ENCODE measurements at regions not wholly inside any gene's neighbourhood (a gene's known extent, or its start where the extent isn't known, plus 50 kb on each side); places are given as distances from the start of the nearest gene placed in this dataset.
A peak's percentile ranks its signal among the peaks of the same experiment; 100 is the strongest.

DNA sequence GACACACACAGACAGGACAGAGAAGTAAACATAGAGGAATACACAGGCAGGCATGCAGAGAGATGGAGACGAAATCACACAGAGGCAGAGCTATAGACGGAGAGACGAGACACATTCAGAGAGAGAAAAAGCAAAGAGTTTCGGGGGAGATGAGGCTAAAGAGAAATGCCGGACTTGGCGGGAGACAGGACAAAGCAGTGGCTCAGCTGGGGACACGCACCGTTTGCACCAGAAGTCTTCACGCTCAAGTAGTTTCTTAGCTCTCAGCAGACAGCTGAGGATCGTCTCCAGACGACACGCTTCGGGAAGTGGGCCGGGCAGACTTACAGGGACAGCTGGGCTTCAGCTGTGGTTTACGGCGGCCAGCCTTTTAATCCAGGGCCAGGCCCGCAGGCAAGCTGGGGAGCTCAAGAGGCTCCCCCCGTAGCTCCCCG is 56.2 kb upstream of the DLG1 start:
- peak overlapping the region; percentile 60 for H3K4me3 Mint-ChIP-seq (ENCODE audit: unreplicated experiment)

DNA sequence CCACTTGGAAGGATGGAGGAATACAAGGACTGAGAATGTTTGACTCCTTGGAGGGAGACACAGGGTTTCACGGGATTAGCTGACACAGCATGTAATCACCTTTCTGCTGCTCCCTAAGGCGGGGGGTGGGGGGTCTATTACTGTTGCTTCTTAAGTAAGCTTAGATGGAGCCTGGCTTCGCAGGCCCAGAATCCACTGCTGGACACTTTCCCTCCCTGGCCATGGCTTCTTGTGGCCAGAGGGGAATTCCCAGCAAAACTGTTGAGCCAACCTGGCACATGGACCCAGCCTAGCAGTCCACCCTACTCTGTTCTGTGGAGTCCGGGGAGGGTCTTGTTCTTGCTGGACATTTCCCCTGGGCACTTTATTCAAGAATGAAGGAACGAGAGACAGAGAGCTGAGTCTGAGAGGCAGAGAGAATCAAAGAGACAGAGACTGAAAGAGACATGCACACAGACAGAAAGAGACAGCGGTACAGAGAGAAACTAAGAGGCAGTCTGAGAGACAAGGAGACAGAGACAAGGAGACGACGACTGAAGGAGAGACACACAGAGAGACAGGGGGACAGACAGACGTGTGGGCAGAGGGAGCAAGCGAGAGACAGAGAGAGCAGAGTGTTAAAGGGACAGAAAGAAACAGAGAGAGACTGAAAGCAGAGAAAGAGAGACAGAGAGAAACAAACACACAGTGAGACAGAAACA is 55.6 kb upstream of the DLG1 start:
- TF ChIP-seq, protein P1, sequence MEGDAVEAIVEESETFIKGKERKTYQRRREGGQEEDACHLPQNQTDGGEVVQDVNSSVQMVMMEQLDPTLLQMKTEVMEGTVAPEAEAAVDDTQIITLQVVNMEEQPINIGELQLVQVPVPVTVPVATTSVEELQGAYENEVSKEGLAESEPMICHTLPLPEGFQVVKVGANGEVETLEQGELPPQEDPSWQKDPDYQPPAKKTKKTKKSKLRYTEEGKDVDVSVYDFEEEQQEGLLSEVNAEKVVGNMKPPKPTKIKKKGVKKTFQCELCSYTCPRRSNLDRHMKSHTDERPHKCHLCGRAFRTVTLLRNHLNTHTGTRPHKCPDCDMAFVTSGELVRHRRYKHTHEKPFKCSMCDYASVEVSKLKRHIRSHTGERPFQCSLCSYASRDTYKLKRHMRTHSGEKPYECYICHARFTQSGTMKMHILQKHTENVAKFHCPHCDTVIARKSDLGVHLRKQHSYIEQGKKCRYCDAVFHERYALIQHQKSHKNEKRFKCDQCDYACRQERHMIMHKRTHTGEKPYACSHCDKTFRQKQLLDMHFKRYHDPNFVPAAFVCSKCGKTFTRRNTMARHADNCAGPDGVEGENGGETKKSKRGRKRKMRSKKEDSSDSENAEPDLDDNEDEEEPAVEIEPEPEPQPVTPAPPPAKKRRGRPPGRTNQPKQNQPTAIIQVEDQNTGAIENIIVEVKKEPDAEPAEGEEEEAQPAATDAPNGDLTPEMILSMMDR (IDR thresholded peaks at IDR 0.05; ENCODE audit: insufficient read depth in 1 of 2, low read depth in 1 of 2, low read length in 1 of 2, severe bottlenecking in 1 of 2, unreplicated experiment in 1 of 2): no peak
- Mint-ChIP-seq H3K4me3 (ENCODE audit: unreplicated experiment) (peak overlapping the region; percentile 60), H3K27me3 (ENCODE audit: insufficient read depth, unreplicated experiment) (no peaks in the 10 kb centered on the region), H3K9me3 (ENCODE audit: unreplicated experiment) (peaks cover 3% of the 10 kb centered on the region), H3K4me1 (ENCODE audit: low read depth, unreplicated experiment) (peaks cover 29% of the 10 kb centered on the region), H3K36me3 (ENCODE audit: insufficient read depth, unreplicated experiment) (peaks cover 7% of the 10 kb centered on the region), H3K27ac (ENCODE audit: unreplicated experiment) (peak overlapping the region; percentile 90)
- Histone ChIP-seq H3K9me3 (peaks cover 4% of the 10 kb centered on the region; the same call in 1 of the 2 replicates), H3K36me3 (ENCODE audit: control insufficient read depth, insufficient read depth, low read length) (no peaks in the 10 kb centered on the region), H3K27me3 (replicated peaks; ENCODE audit: control insufficient read depth, insufficient read depth, low read length) (no peaks in the 10 kb centered on the region), H3K4me1 (peaks cover 50% of the 10 kb centered on the region), H3K4me3 (ENCODE audit: low read depth, low read length) (no peak overlapping the region)
- intact Hi-C loops (cut with micrococcal nuclease; ENCODE audit: unreplicated experiment): no loop called here
- no peak for DNase-seq
- ChIA-PET CTCF (interaction anchor here (0.9 to 1.4 kb wide), 2 partner anchors 11 to 12 kb away, joined by 3 read pairs; no protein-coding TSS in a partner anchor), POLR2A (interaction anchor here (0.6 kb wide), 1 partner anchor 95 kb away, joined by 3 read pairs; no protein-coding TSS in a partner anchor)
- BruUV-seq (replicated peaks): no TSS peak

More for the DNA sequence above, 56.2 kb upstream of the DLG1 start:
- Histone ChIP-seq H3K4me1 (peaks cover 50% of the 10 kb centered on the region), H3K36me3 (ENCODE audit: control insufficient read depth, insufficient read depth, low read length) (no peaks in the 10 kb centered on the region), H3K4me3 (ENCODE audit: low read depth, low read length) (no peak overlapping the region), H3K27me3 (replicated peaks; ENCODE audit: control insufficient read depth, insufficient read depth, low read length) (no peaks in the 10 kb centered on the region), H3K9me3 (peaks cover 10% of the 10 kb centered on the region; the same call in 1 of the 2 replicates)
- POLR2A ChIA-PET: no interaction called here
- Mint-ChIP-seq H3K27me3 (ENCODE audit: insufficient read depth, unreplicated experiment) (no peaks in the 10 kb centered on the region), H3K9me3 (ENCODE audit: unreplicated experiment) (peaks cover 9% of the 10 kb centered on the region), H3K27ac (ENCODE audit: unreplicated experiment) (peak overlapping the region; percentile 90), H3K4me1 (ENCODE audit: low read depth, unreplicated experiment) (peaks cover 29% of the 10 kb centered on the region), H3K36me3 (ENCODE audit: insufficient read depth, unreplicated experiment) (peaks cover 10% of the 10 kb centered on the region)
- CTCF ChIA-PET: interaction anchor here (0.9 to 1.4 kb wide), 2 partner anchors 11 to 12 kb away, joined by 3 read pairs; no protein-coding TSS in a partner anchor
- BruUV-seq (replicated peaks): no TSS peak
- TF ChIP-seq, protein P1 (IDR thresholded peaks at IDR 0.05; ENCODE audit: insufficient read depth in 1 of 2, low read depth in 1 of 2, low read length in 1 of 2, severe bottlenecking in 1 of 2, unreplicated experiment in 1 of 2): no peak
- DNase-seq: no peak
- intact Hi-C loops (cut with micrococcal nuclease; ENCODE audit: unreplicated experiment): loop anchor here (1.0 to 5.0 kb wide), 4 partner anchors 10 to 138 kb away; no protein-coding TSS in a partner anchor

DNA sequence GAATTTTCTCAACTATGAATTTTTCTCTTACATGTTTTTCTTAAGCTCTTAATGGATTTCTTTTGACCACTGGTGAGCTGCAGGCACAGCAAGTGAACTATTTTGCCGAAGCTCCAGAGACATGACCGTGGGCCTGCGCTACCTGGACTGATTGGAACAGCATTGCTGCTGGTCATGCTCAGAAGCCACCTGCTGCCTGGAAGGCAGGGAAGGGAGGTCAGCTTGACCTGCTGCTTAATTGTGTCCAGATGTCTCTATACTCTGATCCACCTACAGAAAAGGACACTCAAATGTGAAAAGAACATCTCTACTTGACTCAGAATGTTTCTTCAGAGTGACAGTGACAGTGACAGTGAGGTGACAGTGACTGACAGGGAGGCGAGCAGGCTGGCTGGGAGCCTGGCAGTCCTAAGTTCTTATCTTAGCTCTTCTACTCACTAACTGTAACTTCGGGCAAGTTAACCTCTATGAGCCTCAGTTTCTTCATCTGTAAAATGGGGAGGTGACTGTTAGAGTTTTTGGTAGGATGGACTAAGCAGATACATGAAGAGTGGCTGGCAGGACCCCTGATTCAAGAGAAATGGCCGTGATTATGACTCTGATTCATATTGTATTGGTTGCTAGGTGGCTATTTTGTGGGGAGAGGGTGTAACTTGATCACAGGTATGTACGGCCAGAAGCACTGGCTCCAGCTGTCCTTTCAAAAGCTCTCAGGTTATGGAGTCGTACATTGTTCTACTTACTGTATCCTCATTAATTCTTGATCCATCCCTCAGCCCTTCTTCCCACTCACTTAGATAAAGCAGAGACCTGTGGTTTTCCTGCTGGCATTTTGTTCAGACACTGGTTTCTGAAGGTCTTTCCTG is 54.8 kb upstream of the DLG1 start:
- peak overlapping the region; percentile 90 for H3K27ac Mint-ChIP-seq (ENCODE audit: unreplicated experiment)
- TF ChIP-seq, protein P1 (IDR thresholded peaks at IDR 0.05; ENCODE audit: insufficient read depth in 1 of 2, low read depth in 1 of 2, low read length in 1 of 2, severe bottlenecking in 1 of 2, unreplicated experiment in 1 of 2): no peak
- Histone ChIP-seq H3K4me1 (peaks cover 50% of the 10 kb centered on the region), H3K4me3 (ENCODE audit: low read depth, low read length) (no peak overlapping the region), H3K9me3 (peaks cover 4% of the 10 kb centered on the region; the same call in 1 of the 2 replicates), H3K36me3 (ENCODE audit: control insufficient read depth, insufficient read depth, low read length) (no peaks in the 10 kb centered on the region), H3K27me3 (replicated peaks; ENCODE audit: control insufficient read depth, insufficient read depth, low read length) (no peaks in the 10 kb centered on the region)
- H3K9me3 Mint-ChIP-seq (ENCODE audit: unreplicated experiment): no peaks in the 10 kb centered on the region
- ChIA-PET POLR2A (interaction anchor here (0.6 kb wide), 1 partner anchor 96 kb away, joined by 3 read pairs; no protein-coding TSS in a partner anchor), CTCF (no interaction called here)
- intact Hi-C loops (cut with micrococcal nuclease; ENCODE audit: unreplicated experiment): no loop called here
- no peak overlapping the region for H3K4me3 Mint-ChIP-seq (ENCODE audit: unreplicated experiment)
- H3K4me1 Mint-ChIP-seq (ENCODE audit: low read depth, unreplicated experiment): peaks cover 29% of the 10 kb centered on the region
- no peak for DNase-seq
- BruUV-seq (replicated peaks): no TSS peak
- H3K36me3 Mint-ChIP-seq (ENCODE audit: insufficient read depth, unreplicated experiment): peaks cover 7% of the 10 kb centered on the region
- no peaks in the 10 kb centered on the region for H3K27me3 Mint-ChIP-seq (ENCODE audit: insufficient read depth, unreplicated experiment)

Measured in Caco-2 (cell line).